Suppressor macrophage treated with lipopolysaccharide for 1 hour (primary cell): ENCODE measurements at regions not wholly inside any gene's neighbourhood (a gene's known extent, or its start where the extent isn't known, plus 50 kb on each side); places are given as distances from the start of the nearest gene placed in this dataset.
A peak's percentile ranks its signal among the peaks of the same experiment; 100 is the strongest.
"Not testable (repeated sequence)": the region's sequence is repeated elsewhere in the genome, so short reads cannot be mapped to it uniquely, and the experiment has no call there.

Source experiments
- DNase-seq, 3 donors: peaks; one replicate each; pipeline ENCODE4 v3.0.0-alpha.2; 2020 to 2022

GRCh38 chr5:101159006-101159405 is 255.9 kb upstream of the ST8SIA4 start:
- no peak for DNase-seq

GRCh38 chr5:101153526-101153925 is 250.4 kb upstream of the ST8SIA4 start:
- no peak for DNase-seq

GRCh38 chr5:101143526-101143925 is 240.4 kb upstream of the ST8SIA4 start:
- no peak for DNase-seq

- DNase-seq, result no peak
Measured at GRCh38 chr5:101142102-101142501, 239.0 kb upstream of the ST8SIA4 start.

- no peak for DNase-seq
Measured at GRCh38 chr5:101136454-101136853, 233.4 kb upstream of the ST8SIA4 start.

GRCh38 chr5:101123363-101123762 is 220.3 kb upstream of the ST8SIA4 start:
- DNase-seq, result no peak

GRCh38 chr5:101112645-101113044 is 209.6 kb upstream of the ST8SIA4 start:
- no peak for DNase-seq

GRCh38 chr5:101103874-101104273 is 200.8 kb upstream of the ST8SIA4 start:
- DNase-seq, result no peak

GRCh38 chr5:101102506-101102905 is 199.4 kb upstream of the ST8SIA4 start:
- no peak for DNase-seq

GRCh38 chr5:101091902-101092301 is 188.8 kb upstream of the ST8SIA4 start:
- DNase-seq, result no peak

GRCh38 chr5:101084353-101084752 is 181.3 kb upstream of the ST8SIA4 start:
- no peak for DNase-seq

- DNase-seq, result no peak
Measured at GRCh38 chr5:101080462-101081240, 177.6 kb upstream of the ST8SIA4 start.

GRCh38 chr5:101068298-101068697 is 165.2 kb upstream of the ST8SIA4 start:
- no peak for DNase-seq

GRCh38 chr5:101067429-101067828 is 164.3 kb upstream of the ST8SIA4 start:
- DNase-seq, result no peak

- no peak for DNase-seq
Measured at GRCh38 chr5:101062902-101063301, 159.8 kb upstream of the ST8SIA4 start.

GRCh38 chr5:101047181-101047580 is 144.1 kb upstream of the ST8SIA4 start:
- no peak for DNase-seq

- DNase-seq, result peak; percentile 49 to 65 (median 55)
Measured at GRCh38 chr5:101045689-101046088, 142.6 kb upstream of the ST8SIA4 start.

- DNase-seq, result not testable (repeated sequence)
Measured at GRCh38 chr5:101040002-101040401, 136.9 kb upstream of the ST8SIA4 start.

GRCh38 chr5:101036778-101037177 is 133.7 kb upstream of the ST8SIA4 start:
- DNase-seq, result peak in 1 of 3 donors; percentile 6

- no peak for DNase-seq
Measured at GRCh38 chr5:101035425-101035824, 132.3 kb upstream of the ST8SIA4 start.

- DNase-seq, result no peak
Measured at GRCh38 chr5:101024299-101024698, 121.2 kb upstream of the ST8SIA4 start.

- DNase-seq, result peak in 2 of 3 donors; percentile 21 to 25
Measured at GRCh38 chr5:101018299-101018698, 115.2 kb upstream of the ST8SIA4 start.

- no peak for DNase-seq
Measured at GRCh38 chr5:101012880-101013279, 109.8 kb upstream of the ST8SIA4 start.

- DNase-seq, result no peak
Measured at GRCh38 chr5:101009758-101010519, 106.9 kb upstream of the ST8SIA4 start.
